K562 (cell line): ENCODE measurements at regions not wholly inside any gene's neighbourhood (a gene's known extent, or its start where the extent isn't known, plus 50 kb on each side); places are given as distances from the start of the nearest gene placed in this dataset.

Experiments
- ATAC-seq: fragments of 200-7000 bp; cut with Tn5 transposase; 3 replicates; pipeline ENCODE4 v1.9.1; 2020; ENCODE audit warnings: moderate library complexity
- BruUV-seq: library from RNA; stranded (reverse); fragments of 400-500 nt; replicated peaks from 2 replicates; lab custom pipeline; 2021; lab: Mats Ljungman, UMichigan
- CTCF ChIA-PET: fragments of 300-600 bp; formaldehyde crosslinking; extraction: SDS; loops from one replicate; lab custom pipeline; 2021; ENCODE audit warnings: low intra/inter-chr PET ratio; lab: Yijun Ruan, JAX
- POLR2A ChIA-PET: fragments of 300-600, 350-650 bp; sonication (Branson Sonifier 250); formaldehyde crosslinking; extraction: SDS; loops from one replicate; lab custom pipeline; 2021; ENCODE audit warnings: antibody characterized with exemption, inconsistent platforms; lab: Yijun Ruan, JAX
- DNase-seq, 4 experiments: peaks; one replicate each; pipeline versions ENCODE4 v3.0.0 to v3.0.0-alpha.2; 2011 to 2018; ENCODE audit warnings: low spot score in 3 of 4, mixed read lengths in 3 of 4; ENCODE audit errors: extremely low read depth in 1 of 4
- FAIRE-seq: peaks from 2 replicates; lab custom pipeline; 2011; peaks lifted over from hg19 to GRCh38; lab: Jason Lieb, UNC
- H2AFZ ChIP-seq: 2 replicates; pipeline ENCODE4 v1.6.0; 2011; ENCODE audit warnings: low read depth, low read length, control low read depth, inconsistent platforms
- H3K27ac ChIP-seq: fragments of 200-600 bp; 3 replicates; pipeline ENCODE4 v1.8.0; 2011; ENCODE audit warnings: low read depth, mild to moderate bottlenecking, control low read depth, inconsistent platforms, low read length, moderate library complexity, mixed read lengths; ENCODE audit errors: extremely low read depth
- H3K27me3 ChIP-seq, 2 experiments: fragments of 300-600 bp in 1 of 2; 2 replicates in 1 of 2; 3 replicates in 1 of 2; pipeline versions ENCODE4 v1.6.0 to v1.8.0; 2011; ENCODE audit warnings: inconsistent platforms in 2 of 2, low read length in 2 of 2, mild to moderate bottlenecking in 1 of 2, mixed read lengths in 1 of 2, moderate library complexity in 1 of 2; ENCODE audit not compliant: control insufficient read depth in 2 of 2, insufficient read depth in 2 of 2
- H3K36me3 ChIP-seq: fragments of 300-600 bp; 3 replicates; pipeline ENCODE4 v1.8.0; 2011; ENCODE audit warnings: mild to moderate bottlenecking, low read length, inconsistent platforms; ENCODE audit not compliant: control insufficient read depth, insufficient read depth
- H3K4me1 ChIP-seq, 2 experiments: fragments of 200-600 bp in 1 of 2; replicated peaks in 1 of 2; 2 replicates in 1 of 2; 3 replicates in 1 of 2; pipeline versions ENCODE4 v1.5.1 to v1.8.0; 2011; ENCODE audit warnings: inconsistent platforms in 2 of 2, low read length in 2 of 2, mild to moderate bottlenecking in 1 of 2, mixed read lengths in 1 of 2, moderate library complexity in 1 of 2; ENCODE audit not compliant: control insufficient read depth in 2 of 2, insufficient read depth in 2 of 2
- H3K4me2 ChIP-seq: 2 replicates; pipeline ENCODE4 v1.6.1; 2011; ENCODE audit warnings: low read length, control low read depth, inconsistent platforms, mixed read lengths; ENCODE audit not compliant: insufficient read depth
- H3K4me3 ChIP-seq: fragments of 200-600 bp; sonication (generic), shearing (Covaris generic); 2 replicates; pipeline ENCODE4 v1.5.1; 2016; ENCODE audit warnings: control low read depth, inconsistent platforms
- H3K79me2 ChIP-seq: fragments of 200-600 bp; 3 replicates; pipeline ENCODE4 v1.8.0; 2011; ENCODE audit warnings: low read length, inconsistent platforms; ENCODE audit not compliant: control insufficient read depth, insufficient read depth
- H3K9ac ChIP-seq, 2 experiments: 2 replicates each; pipeline versions ENCODE4 v1.6.0 to v1.6.1; 2011; ENCODE audit warnings: low read depth in 2 of 2, low read length in 2 of 2, control low read depth in 1 of 2, inconsistent platforms in 1 of 2, mild to moderate bottlenecking in 1 of 2, mixed read lengths in 1 of 2; ENCODE audit not compliant: insufficient read depth in 1 of 2
- H3K9me1 ChIP-seq: one replicate; pipeline ENCODE4 v1.6.0; 2011; ENCODE audit warnings: inconsistent platforms, mild to moderate bottlenecking, low read length, moderate library complexity; ENCODE audit not compliant: control insufficient read depth, insufficient read depth
- H3K9me3 ChIP-seq: replicated peaks from 2 replicates; pipeline ENCODE4 v1.5.1; 2011; ENCODE audit warnings: low read depth, low read length, inconsistent platforms; ENCODE audit not compliant: control insufficient read depth, insufficient read depth
- H4K20me1 ChIP-seq: replicated peaks from 2 replicates; pipeline ENCODE4 v1.6.1; 2011; ENCODE audit warnings: low read length, inconsistent platforms, mixed read lengths; ENCODE audit not compliant: control insufficient read depth, insufficient read depth
- CREB3L1 ChIP-seq: fragments of 450-650 bp; IDR thresholded peaks from 2 replicates; pipeline ENCODE4 v1.6.1; 2014; ENCODE audit warnings: low read depth, mild to moderate bottlenecking, moderate library complexity, borderline replicate concordance
- MIER1 ChIP-seq: fragments of 450-650 bp; IDR thresholded peaks from 2 replicates; pipeline ENCODE4 v1.6.1; 2016; ENCODE audit warnings: antibody characterized with exemption, mild to moderate bottlenecking, low read depth
- MXD1 ChIP-seq: fragments of 250-450 bp; sonication (Bioruptor Pico); IDR thresholded peaks from 2 replicates; pipeline ENCODE4 v1.8.0; 2021; ENCODE audit warnings: borderline replicate concordance, mild to moderate bottlenecking, moderate library complexity; ENCODE audit not compliant: poor library complexity, severe bottlenecking
- ZKSCAN8 ChIP-seq: fragments of 200-800 bp; sonication (Bioruptor generic); IDR thresholded peaks from 2 replicates; pipeline ENCODE4 v1.6.1; 2016; ENCODE audit warnings: missing genetic modification characterization, missing compliant biosample characterization
- ZNF175 ChIP-seq: fragments of 200-800 bp; sonication (Bioruptor generic); IDR thresholded peaks from 2 replicates; pipeline ENCODE4 v1.6.1; 2016; ENCODE audit warnings: low read depth, mild to moderate bottlenecking, missing genetic modification characterization, missing compliant biosample characterization
- WGBS: fragments of 100-300 bp; shearing (Covaris generic); methylation state at CpG from one replicate; pipeline ENCODE4 v1.1.6; 2016; ENCODE audit warnings: low coverage, mixed read lengths; ENCODE audit not compliant: insufficient coverage; ENCODE audit errors: missing lambda C conversion rate; 5-methylcytosine and 5-hydroxymethylcytosine counted together
- in situ Hi-C: fragments of 300-500 bp; cut with MboI; formaldehyde crosslinking; loops from 4 replicates; pipeline ENCODE4 v1.15.0; 2018; ENCODE audit warnings: inconsistent platforms, mixed read lengths
- intact Hi-C: fragments of 100-400 bp; cut with micrococcal nuclease; formaldehyde crosslinking; loops from 2 replicates; pipeline ENCODE4 v1.14.2; 2022

GRCh38 chr6:80543151-80543550, 436.7 kb downstream of the BCKDHB start:
- Histone ChIP-seq H3K27me3 (no peaks in the 10 kb centered on the region), H3K79me2 (no peaks in the 10 kb centered on the region), H2AFZ (no peak overlapping the region), H4K20me1 (no peaks in the 10 kb centered on the region), H3K4me1 (no peaks in the 10 kb centered on the region), H3K36me3 (no peaks in the 10 kb centered on the region), H3K9ac (no peak overlapping the region), H3K9me1 (no peaks in the 10 kb centered on the region), H3K4me2 (no peak overlapping the region), H3K9me3 (no peaks in the 10 kb centered on the region), H3K4me3 (no peak overlapping the region), H3K27ac (no peak overlapping the region)
- in situ Hi-C loops: no loop called here
- ChIA-PET CTCF (no interaction called here), POLR2A (no interaction called here)
- DNase-seq: no peak
- WGBS: 5% methylated on average over 1 of the region's 1 CpG
- FAIRE-seq: no peak
- intact Hi-C loops: no loop called here
- ATAC-seq: no peak
- no peak for TF ChIP-seq ZKSCAN8 (CRISPR knock-in tag)
- no peak for TF ChIP-seq CREB3L1
- TF ChIP-seq MIER1: no peak
- no peak for TF ChIP-seq MXD1
- TF ChIP-seq ZNF175 (CRISPR knock-in tag): no peak
- BruUV-seq: no TSS peak
